OCI-LY7 (cell line): ENCODE measurements at regions not wholly inside any gene's neighbourhood (a gene's known extent, or its start where the extent isn't known, plus 50 kb on each side); places are given as distances from the start of the nearest gene placed in this dataset.

Experiments
- BruUV-seq: library from RNA; stranded (reverse); fragments of 400-500 nt; replicated peaks from 2 replicates; lab custom pipeline; 2021; lab: Mats Ljungman, UMichigan
- CTCF ChIA-PET: fragments of 300-600 bp; sonication (Branson Sonifier 250); formaldehyde crosslinking; loops from one replicate; lab custom pipeline; 2022; ENCODE audit warnings: antibody characterized with exemption; ENCODE audit not compliant: unreplicated experiment; lab: Charles Lee
- POLR2A ChIA-PET: fragments of 300-600 bp; sonication (Branson Sonifier 250); formaldehyde crosslinking; loops from one replicate; lab custom pipeline; 2022; ENCODE audit warnings: antibody characterized with exemption; lab: Charles Lee
- DNase-seq: peaks from one replicate; pipeline ENCODE4 v3.0.0-alpha.2; 2015; ENCODE audit warnings: low spot score
- H2AFZ ChIP-seq: fragments of 200-600 bp; sonication (generic), shearing (Covaris generic); 2 replicates; pipeline ENCODE4 v1.6.1; 2014; ENCODE audit warnings: mild to moderate bottlenecking, antibody characterized with exemption, low read length, moderate library complexity
- H3K27ac ChIP-seq: fragments of 200-600 bp; sonication (generic); 2 replicates; pipeline ENCODE4 v1.5.1; 2014; ENCODE audit warnings: mixed run types, low read depth, mild to moderate bottlenecking, moderate library complexity, low read length, inconsistent platforms; ENCODE audit not compliant: poor library complexity, severe bottlenecking
- H3K36me3 ChIP-seq: fragments of 200-600 bp; sonication (generic); 2 replicates; pipeline ENCODE4 v1.6.1; 2014; ENCODE audit warnings: mild to moderate bottlenecking, antibody characterized with exemption, low read length, moderate library complexity, mixed read lengths; ENCODE audit not compliant: insufficient read depth
- H3K4me1 ChIP-seq: fragments of 200-600 bp; sonication (generic); 2 replicates; pipeline ENCODE4 v1.5.1; 2014; ENCODE audit warnings: mild to moderate bottlenecking, low read length; ENCODE audit not compliant: insufficient read depth, poor library complexity, severe bottlenecking
- H3K4me2 ChIP-seq: fragments of 200-600 bp; sonication (generic); 2 replicates; pipeline ENCODE4 v1.6.1; 2014; ENCODE audit warnings: mild to moderate bottlenecking, low read length
- H3K4me3 ChIP-seq: fragments of 200-600 bp; sonication (generic); 2 replicates; pipeline ENCODE4 v1.5.1; 2014; ENCODE audit warnings: mild to moderate bottlenecking, low read depth, low read length; ENCODE audit not compliant: poor library complexity, severe bottlenecking
- H3K79me2 ChIP-seq: fragments of 200-600 bp; sonication (generic); 2 replicates; pipeline ENCODE4 v1.6.1; 2016; ENCODE audit warnings: low read depth, mild to moderate bottlenecking, low read length, moderate library complexity, mixed read lengths; ENCODE audit not compliant: insufficient read depth
- H3K9me2 ChIP-seq: fragments of 200-600 bp; sonication (generic); 2 replicates; pipeline ENCODE4 v1.6.1; 2016; ENCODE audit warnings: mild to moderate bottlenecking, low read length, mixed read lengths; ENCODE audit not compliant: insufficient read depth
- H3K9me3 ChIP-seq: fragments of 200-600 bp; sonication (generic); 2 replicates; pipeline ENCODE4 v1.6.1; 2014; ENCODE audit warnings: mild to moderate bottlenecking, mixed run types, low read length, mixed read lengths
- H4K20me1 ChIP-seq: fragments of 200-600 bp; sonication (generic); 2 replicates; pipeline ENCODE4 v1.6.1; 2014; ENCODE audit warnings: mild to moderate bottlenecking, antibody characterized with exemption, low read length, moderate library complexity, mixed read lengths; ENCODE audit not compliant: insufficient read depth
- CTCF ChIP-seq: fragments of 200-600 bp; sonication (generic); conservative IDR thresholded peaks from 2 replicates; pipeline ENCODE4 v1.5.1; 2014; ENCODE audit warnings: mild to moderate bottlenecking, antibody characterized with exemption, low read length, moderate library complexity, mixed read lengths
- EZH2phosphoT487 ChIP-seq: fragments of 200-600 bp; sonication (generic); IDR thresholded peaks from 2 replicates; pipeline ENCODE4 v1.6.1; 2018; ENCODE audit warnings: low read depth, borderline replicate concordance, mild to moderate bottlenecking, mixed run types, antibody characterized with exemption, low read length, moderate library complexity, mixed read lengths
- intact Hi-C: fragments of 100-400 bp; cut with micrococcal nuclease; formaldehyde crosslinking; loops from one replicate; pipeline ENCODE4 v1.10.0; 2022; ENCODE audit not compliant: unreplicated experiment

GRCh38 chr4:13093170-13093569 lies 391.0 kb downstream of the RAB28 start:
- TF ChIP-seq EZH2phosphoT487: no peak
- no peak for TF ChIP-seq CTCF
- BruUV-seq: no TSS peak
- Histone ChIP-seq H3K27ac (no peak overlapping the region), H3K9me3 (no peaks in the 10 kb centered on the region), H3K9me2 (no peaks in the 10 kb centered on the region), H3K79me2 (no peaks in the 10 kb centered on the region), H3K4me1 (no peaks in the 10 kb centered on the region), H4K20me1 (no peaks in the 10 kb centered on the region), H3K4me2 (no peak overlapping the region), H3K4me3 (no peak overlapping the region), H3K36me3 (no peaks in the 10 kb centered on the region), H2AFZ (no peak overlapping the region)
- intact Hi-C loops: no loop called here
- ChIA-PET POLR2A (interaction anchor here (0.9 kb wide), 1 partner anchor 14 kb away, joined by 3 read pairs; no protein-coding TSS in a partner anchor), CTCF (no interaction called here)
- no peak for DNase-seq

- no peaks in the 10 kb centered on the region for H3K36me3 ChIP-seq
- BruUV-seq: no TSS peak
- H3K4me1 ChIP-seq: no peaks in the 10 kb centered on the region
- no peaks in the 10 kb centered on the region for H3K79me2 ChIP-seq
- no peaks in the 10 kb centered on the region for H3K9me3 ChIP-seq
- CTCF ChIA-PET: no interaction called here
- TF ChIP-seq EZH2phosphoT487 (no peak), CTCF (no peak)
- no peaks in the 10 kb centered on the region for H3K9me2 ChIP-seq
- H4K20me1 ChIP-seq: no peaks in the 10 kb centered on the region
- intact Hi-C loops: no loop called here
- no peak overlapping the region for H3K27ac ChIP-seq
- H2AFZ ChIP-seq: no peak overlapping the region
- no peak overlapping the region for H3K4me3 ChIP-seq
- no peak for DNase-seq
- H3K4me2 ChIP-seq: no peak overlapping the region
- POLR2A ChIA-PET: no interaction called here
These were observed 391.4 kb downstream of the RAB28 start for GRCh38 chr4:13092702-13093101.

- CTCF ChIA-PET: no interaction called here
These were observed 394.5 kb downstream of the RAB28 start for GRCh38 chr4:13089659-13089998.

More at GRCh38 chr4:13089659-13089998, 394.5 kb downstream of the RAB28 start:
- BruUV-seq: no TSS peak
- intact Hi-C loops: no loop called here
- Histone ChIP-seq H3K9me3 (no peaks in the 10 kb centered on the region), H3K4me2 (no peak overlapping the region), H3K4me1 (no peaks in the 10 kb centered on the region), H3K4me3 (no peak overlapping the region), H2AFZ (no peak overlapping the region), H3K36me3 (no peaks in the 10 kb centered on the region), H3K79me2 (no peaks in the 10 kb centered on the region), H3K27ac (no peak overlapping the region), H4K20me1 (no peaks in the 10 kb centered on the region), H3K9me2 (no peaks in the 10 kb centered on the region)
- no peak for TF ChIP-seq CTCF
- no peak for TF ChIP-seq EZH2phosphoT487
- no peak for DNase-seq
- POLR2A ChIA-PET: no interaction called here
